ENCODE measurements at regions not wholly inside any gene's neighbourhood (a gene's known extent, or its start where the extent isn't known, plus 50 kb on each side); places are given as distances from the start of the nearest gene placed in this dataset.

- TF ChIP-seq, protein P1, sequence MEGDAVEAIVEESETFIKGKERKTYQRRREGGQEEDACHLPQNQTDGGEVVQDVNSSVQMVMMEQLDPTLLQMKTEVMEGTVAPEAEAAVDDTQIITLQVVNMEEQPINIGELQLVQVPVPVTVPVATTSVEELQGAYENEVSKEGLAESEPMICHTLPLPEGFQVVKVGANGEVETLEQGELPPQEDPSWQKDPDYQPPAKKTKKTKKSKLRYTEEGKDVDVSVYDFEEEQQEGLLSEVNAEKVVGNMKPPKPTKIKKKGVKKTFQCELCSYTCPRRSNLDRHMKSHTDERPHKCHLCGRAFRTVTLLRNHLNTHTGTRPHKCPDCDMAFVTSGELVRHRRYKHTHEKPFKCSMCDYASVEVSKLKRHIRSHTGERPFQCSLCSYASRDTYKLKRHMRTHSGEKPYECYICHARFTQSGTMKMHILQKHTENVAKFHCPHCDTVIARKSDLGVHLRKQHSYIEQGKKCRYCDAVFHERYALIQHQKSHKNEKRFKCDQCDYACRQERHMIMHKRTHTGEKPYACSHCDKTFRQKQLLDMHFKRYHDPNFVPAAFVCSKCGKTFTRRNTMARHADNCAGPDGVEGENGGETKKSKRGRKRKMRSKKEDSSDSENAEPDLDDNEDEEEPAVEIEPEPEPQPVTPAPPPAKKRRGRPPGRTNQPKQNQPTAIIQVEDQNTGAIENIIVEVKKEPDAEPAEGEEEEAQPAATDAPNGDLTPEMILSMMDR (IDR thresholded peaks at IDR 0.05 in 2 of 3, conservative IDR thresholded peaks at IDR 0.05 in 1 of 3; ENCODE audit: borderline replicate concordance in 1 of 3, insufficient read depth in 1 of 3, low read depth in 2 of 3, low read length in 2 of 3): no peak
- TF ChIP-seq ELF1 (IDR thresholded peaks at IDR 0.05; ENCODE audit: borderline replicate concordance, low read depth) (no peak), POLR2AphosphoS5 (IDR thresholded peaks at IDR 0.05; ENCODE audit: low read depth, low read length) (no peak), EGR1 (IDR thresholded peaks at IDR 0.05; ENCODE audit: low read depth) (no peak), POLR2A (IDR thresholded peaks at IDR 0.05; ENCODE audit: borderline replicate concordance, extremely low read depth, insufficient read depth, insufficient read length) (no peak), CBX3 (IDR thresholded peaks at IDR 0.05; ENCODE audit: low read depth) (no peak), ZNF274 (IDR thresholded peaks at IDR 0.05; ENCODE audit: low read depth, low read length) (no peak)
- TF ChIP-seq, protein P2, sequence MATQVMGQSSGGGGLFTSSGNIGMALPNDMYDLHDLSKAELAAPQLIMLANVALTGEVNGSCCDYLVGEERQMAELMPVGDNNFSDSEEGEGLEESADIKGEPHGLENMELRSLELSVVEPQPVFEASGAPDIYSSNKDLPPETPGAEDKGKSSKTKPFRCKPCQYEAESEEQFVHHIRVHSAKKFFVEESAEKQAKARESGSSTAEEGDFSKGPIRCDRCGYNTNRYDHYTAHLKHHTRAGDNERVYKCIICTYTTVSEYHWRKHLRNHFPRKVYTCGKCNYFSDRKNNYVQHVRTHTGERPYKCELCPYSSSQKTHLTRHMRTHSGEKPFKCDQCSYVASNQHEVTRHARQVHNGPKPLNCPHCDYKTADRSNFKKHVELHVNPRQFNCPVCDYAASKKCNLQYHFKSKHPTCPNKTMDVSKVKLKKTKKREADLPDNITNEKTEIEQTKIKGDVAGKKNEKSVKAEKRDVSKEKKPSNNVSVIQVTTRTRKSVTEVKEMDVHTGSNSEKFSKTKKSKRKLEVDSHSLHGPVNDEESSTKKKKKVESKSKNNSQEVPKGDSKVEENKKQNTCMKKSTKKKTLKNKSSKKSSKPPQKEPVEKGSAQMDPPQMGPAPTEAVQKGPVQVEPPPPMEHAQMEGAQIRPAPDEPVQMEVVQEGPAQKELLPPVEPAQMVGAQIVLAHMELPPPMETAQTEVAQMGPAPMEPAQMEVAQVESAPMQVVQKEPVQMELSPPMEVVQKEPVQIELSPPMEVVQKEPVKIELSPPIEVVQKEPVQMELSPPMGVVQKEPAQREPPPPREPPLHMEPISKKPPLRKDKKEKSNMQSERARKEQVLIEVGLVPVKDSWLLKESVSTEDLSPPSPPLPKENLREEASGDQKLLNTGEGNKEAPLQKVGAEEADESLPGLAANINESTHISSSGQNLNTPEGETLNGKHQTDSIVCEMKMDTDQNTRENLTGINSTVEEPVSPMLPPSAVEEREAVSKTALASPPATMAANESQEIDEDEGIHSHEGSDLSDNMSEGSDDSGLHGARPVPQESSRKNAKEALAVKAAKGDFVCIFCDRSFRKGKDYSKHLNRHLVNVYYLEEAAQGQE (IDR thresholded peaks at IDR 0.05; ENCODE audit: low read depth): no peak
- TF ChIP-seq, protein P3, sequence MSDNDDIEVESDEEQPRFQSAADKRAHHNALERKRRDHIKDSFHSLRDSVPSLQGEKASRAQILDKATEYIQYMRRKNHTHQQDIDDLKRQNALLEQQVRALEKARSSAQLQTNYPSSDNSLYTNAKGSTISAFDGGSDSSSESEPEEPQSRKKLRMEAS (IDR thresholded peaks at IDR 0.05): no peak
These were observed 706.3 kb downstream of the TFAP2A start for GRCh38 chr6:9708600-9708999.
